K562 (cell line): ENCODE measurements at regions not wholly inside any gene's neighbourhood (a gene's known extent, or its start where the extent isn't known, plus 50 kb on each side); places are given as distances from the start of the nearest gene placed in this dataset.

Experiments used
- ATAC-seq: fragments of 200-7000 bp; cut with Tn5 transposase; 3 replicates; pipeline ENCODE4 v1.9.1; 2020; ENCODE audit warnings: moderate library complexity
- BruUV-seq: library from RNA; stranded (reverse); fragments of 400-500 nt; replicated peaks from 2 replicates; lab custom pipeline; 2021; lab: Mats Ljungman, UMichigan
- CTCF ChIA-PET: fragments of 300-600 bp; formaldehyde crosslinking; extraction: SDS; loops from one replicate; lab custom pipeline; 2021; ENCODE audit warnings: low intra/inter-chr PET ratio; lab: Yijun Ruan, JAX
- POLR2A ChIA-PET: fragments of 300-600, 350-650 bp; sonication (Branson Sonifier 250); formaldehyde crosslinking; extraction: SDS; loops from one replicate; lab custom pipeline; 2021; ENCODE audit warnings: antibody characterized with exemption, inconsistent platforms; lab: Yijun Ruan, JAX
- DNase-seq, 4 experiments: peaks; one replicate each; pipeline versions ENCODE4 v3.0.0 to v3.0.0-alpha.2; 2011 to 2018; ENCODE audit warnings: low spot score in 3 of 4, mixed read lengths in 3 of 4; ENCODE audit errors: extremely low read depth in 1 of 4
- FAIRE-seq: peaks from 2 replicates; lab custom pipeline; 2011; peaks lifted over from hg19 to GRCh38; lab: Jason Lieb, UNC
- H2AFZ ChIP-seq: 2 replicates; pipeline ENCODE4 v1.6.0; 2011; ENCODE audit warnings: low read depth, low read length, control low read depth, inconsistent platforms
- H3K27ac ChIP-seq: fragments of 200-600 bp; 3 replicates; pipeline ENCODE4 v1.8.0; 2011; ENCODE audit warnings: low read depth, mild to moderate bottlenecking, control low read depth, inconsistent platforms, low read length, moderate library complexity, mixed read lengths; ENCODE audit errors: extremely low read depth
- H3K27me3 ChIP-seq, 2 experiments: fragments of 300-600 bp in 1 of 2; 2 replicates in 1 of 2; 3 replicates in 1 of 2; pipeline versions ENCODE4 v1.6.0 to v1.8.0; 2011; ENCODE audit warnings: inconsistent platforms in 2 of 2, low read length in 2 of 2, mild to moderate bottlenecking in 1 of 2, mixed read lengths in 1 of 2, moderate library complexity in 1 of 2; ENCODE audit not compliant: control insufficient read depth in 2 of 2, insufficient read depth in 2 of 2
- H3K36me3 ChIP-seq: fragments of 300-600 bp; 3 replicates; pipeline ENCODE4 v1.8.0; 2011; ENCODE audit warnings: mild to moderate bottlenecking, low read length, inconsistent platforms; ENCODE audit not compliant: control insufficient read depth, insufficient read depth
- H3K4me1 ChIP-seq, 2 experiments: fragments of 200-600 bp in 1 of 2; replicated peaks in 1 of 2; 2 replicates in 1 of 2; 3 replicates in 1 of 2; pipeline versions ENCODE4 v1.5.1 to v1.8.0; 2011; ENCODE audit warnings: inconsistent platforms in 2 of 2, low read length in 2 of 2, mild to moderate bottlenecking in 1 of 2, mixed read lengths in 1 of 2, moderate library complexity in 1 of 2; ENCODE audit not compliant: control insufficient read depth in 2 of 2, insufficient read depth in 2 of 2
- H3K4me2 ChIP-seq: 2 replicates; pipeline ENCODE4 v1.6.1; 2011; ENCODE audit warnings: low read length, control low read depth, inconsistent platforms, mixed read lengths; ENCODE audit not compliant: insufficient read depth
- H3K4me3 ChIP-seq: fragments of 200-600 bp; sonication (generic), shearing (Covaris generic); 2 replicates; pipeline ENCODE4 v1.5.1; 2016; ENCODE audit warnings: control low read depth, inconsistent platforms
- H3K79me2 ChIP-seq: fragments of 200-600 bp; 3 replicates; pipeline ENCODE4 v1.8.0; 2011; ENCODE audit warnings: low read length, inconsistent platforms; ENCODE audit not compliant: control insufficient read depth, insufficient read depth
- H3K9ac ChIP-seq, 2 experiments: 2 replicates each; pipeline versions ENCODE4 v1.6.0 to v1.6.1; 2011; ENCODE audit warnings: low read depth in 2 of 2, low read length in 2 of 2, control low read depth in 1 of 2, inconsistent platforms in 1 of 2, mild to moderate bottlenecking in 1 of 2, mixed read lengths in 1 of 2; ENCODE audit not compliant: insufficient read depth in 1 of 2
- H3K9me1 ChIP-seq: one replicate; pipeline ENCODE4 v1.6.0; 2011; ENCODE audit warnings: inconsistent platforms, mild to moderate bottlenecking, low read length, moderate library complexity; ENCODE audit not compliant: control insufficient read depth, insufficient read depth
- H3K9me3 ChIP-seq: replicated peaks from 2 replicates; pipeline ENCODE4 v1.5.1; 2011; ENCODE audit warnings: low read depth, low read length, inconsistent platforms; ENCODE audit not compliant: control insufficient read depth, insufficient read depth
- H4K20me1 ChIP-seq: replicated peaks from 2 replicates; pipeline ENCODE4 v1.6.1; 2011; ENCODE audit warnings: low read length, inconsistent platforms, mixed read lengths; ENCODE audit not compliant: control insufficient read depth, insufficient read depth
- ASH1L ChIP-seq: fragments of 450-650 bp; IDR thresholded peaks from 2 replicates; pipeline ENCODE4 v1.6.1; 2018; ENCODE audit warnings: borderline replicate concordance, mild to moderate bottlenecking, low read depth; ENCODE audit not compliant: partially characterized antibody
- ELF4 ChIP-seq: fragments of 450-650 bp; formaldehyde crosslinking; IDR thresholded peaks from 2 replicates; pipeline ENCODE4 v1.4.0; 2022; ENCODE audit warnings: missing genetic modification characterization
- ESRRB ChIP-seq: fragments of 250-450 bp; sonication (Bioruptor Pico); IDR thresholded peaks from 2 replicates; pipeline ENCODE4 v1.5.0; 2020; ENCODE audit warnings: mild to moderate bottlenecking, moderate library complexity, borderline replicate concordance
- HDAC3 ChIP-seq: fragments of 450-650 bp; IDR thresholded peaks from 2 replicates; pipeline ENCODE4 v1.6.1; 2018; ENCODE audit warnings: borderline replicate concordance, mild to moderate bottlenecking, moderate library complexity; ENCODE audit not compliant: partially characterized antibody
- JUNB ChIP-seq: fragments of 450-650 bp; formaldehyde crosslinking; conservative IDR thresholded peaks from 2 replicates; pipeline ENCODE4 v1.4.0; 2020; ENCODE audit warnings: mild to moderate bottlenecking
- PCBP2 ChIP-seq: fragments of 200-400 bp; formaldehyde crosslinking; IDR thresholded peaks from 2 replicates; pipeline ENCODE4 v1.6.1; 2018; ENCODE audit warnings: low read length, low read depth, mild to moderate bottlenecking, moderate library complexity; ENCODE audit not compliant: poor library complexity, severe bottlenecking
- ZNF780A ChIP-seq: fragments of 250-450 bp; sonication (Bioruptor Pico); IDR thresholded peaks from 2 replicates; pipeline ENCODE4 v1.5.0; 2021; ENCODE audit warnings: mild to moderate bottlenecking
- WGBS: fragments of 100-300 bp; shearing (Covaris generic); methylation state at CpG from one replicate; pipeline ENCODE4 v1.1.6; 2016; ENCODE audit warnings: low coverage, mixed read lengths; ENCODE audit not compliant: insufficient coverage; ENCODE audit errors: missing lambda C conversion rate; 5-methylcytosine and 5-hydroxymethylcytosine counted together
- in situ Hi-C: fragments of 300-500 bp; cut with MboI; formaldehyde crosslinking; loops from 4 replicates; pipeline ENCODE4 v1.15.0; 2018; ENCODE audit warnings: inconsistent platforms, mixed read lengths
- intact Hi-C: fragments of 100-400 bp; cut with micrococcal nuclease; formaldehyde crosslinking; loops from 2 replicates; pipeline ENCODE4 v1.14.2; 2022
- TF ChIP-seq, protein P1 (sequence below), 2 experiments: fragments of 450-650 bp; IDR thresholded peaks; 2 replicates each; pipeline ENCODE4 v1.6.1; 2016; ENCODE audit warnings: mild to moderate bottlenecking in 2 of 2, borderline replicate concordance in 1 of 2, low read depth in 1 of 2, moderate library complexity in 1 of 2

DNA sequence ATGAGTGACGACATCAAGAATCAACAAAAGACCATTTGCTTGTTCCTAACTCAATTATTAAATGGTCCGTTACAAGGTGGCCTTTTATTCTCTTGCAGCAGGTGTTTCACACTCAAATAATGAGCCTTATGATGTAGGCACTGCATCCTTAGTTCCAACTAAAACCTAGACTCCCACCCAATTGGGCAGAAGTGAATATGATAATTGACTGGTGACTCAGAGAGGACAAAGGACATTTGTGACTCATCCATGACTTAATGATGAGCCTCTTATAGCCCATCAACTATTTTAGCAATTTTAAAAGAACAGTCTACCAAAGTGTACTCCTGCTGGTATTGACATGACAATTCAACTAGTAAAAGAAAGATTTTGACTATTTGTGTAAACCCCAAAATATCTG is 1027.8 kb upstream of the PHF14 start:
- Histone ChIP-seq H3K36me3 (no peaks in the 10 kb centered on the region), H3K79me2 (no peaks in the 10 kb centered on the region), H3K4me1 (no peaks in the 10 kb centered on the region), H3K27me3 (no peaks in the 10 kb centered on the region), H4K20me1 (no peaks in the 10 kb centered on the region), H3K9me1 (no peaks in the 10 kb centered on the region), H2AFZ (no peak overlapping the region), H3K9me3 (no peaks in the 10 kb centered on the region), H3K4me3 (no peak overlapping the region), H3K27ac (no peak overlapping the region), H3K4me2 (no peak overlapping the region), H3K9ac (no peak overlapping the region)
- no peak for DNase-seq
- 0% methylated on average over 2 of the region's 2 CpGs for WGBS
- BruUV-seq = no TSS peak
- POLR2A ChIA-PET = no interaction called here
- intact Hi-C loops (no loop called here), in situ Hi-C loops (no loop called here)
- no peak for ATAC-seq
- FAIRE-seq = no peak
- CTCF ChIA-PET = no interaction called here
- TF ChIP-seq ELF4 (CRISPR knock-in tag) = no peak
- TF ChIP-seq ASH1L = no peak
- TF ChIP-seq JUNB (CRISPR knock-in tag) = no peak
- no peak for TF ChIP-seq HDAC3

DNA sequence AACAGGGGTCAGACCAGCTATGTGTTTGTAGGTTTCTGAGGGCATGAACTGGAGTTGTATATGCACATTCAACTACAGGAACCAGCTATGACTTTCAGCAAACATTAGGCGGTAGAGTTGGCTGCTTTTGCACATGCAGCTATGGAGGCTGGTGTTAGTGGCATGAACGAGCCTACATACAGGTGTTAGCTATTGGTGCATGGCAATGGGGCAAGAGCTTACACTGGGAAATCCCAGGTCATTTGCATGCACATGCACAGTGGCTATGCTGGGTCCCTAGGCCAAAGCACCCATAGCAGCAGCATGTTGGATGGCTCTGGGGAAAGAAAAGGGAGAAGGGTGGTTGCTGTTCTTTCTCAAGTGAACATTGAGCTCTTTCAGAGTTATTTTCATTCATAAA is 1018.5 kb upstream of the PHF14 start:
- FAIRE-seq = no peak
- H3K9me1 ChIP-seq = no peaks in the 10 kb centered on the region
- no TSS peak for BruUV-seq
- no peaks in the 10 kb centered on the region for H4K20me1 ChIP-seq
- WGBS = 0% methylated on average over 2 of the region's 2 CpGs
- no peak overlapping the region for H3K27ac ChIP-seq
- DNase-seq = no peak
- ChIA-PET CTCF (no interaction called here), POLR2A (no interaction called here)
- no peaks in the 10 kb centered on the region for H3K79me2 ChIP-seq
- no peak overlapping the region for H3K4me2 ChIP-seq
- intact Hi-C loops = no loop called here
- in situ Hi-C loops = no loop called here
- no peaks in the 10 kb centered on the region for H3K9me3 ChIP-seq
- no peak for ATAC-seq
- H2AFZ ChIP-seq = no peak overlapping the region
- no peak overlapping the region for H3K4me3 ChIP-seq
- H3K4me1 ChIP-seq = no peaks in the 10 kb centered on the region; a peak in 1 of 5 replicates
- no peaks in the 10 kb centered on the region for H3K36me3 ChIP-seq
- H3K9ac ChIP-seq = no peak overlapping the region
- H3K27me3 ChIP-seq = no peaks in the 10 kb centered on the region
- TF ChIP-seq PCBP2 (no peak), ZNF780A (no peak), ESRRB (CRISPR knock-in tag) (no peak)
- TF ChIP-seq, protein P1, sequence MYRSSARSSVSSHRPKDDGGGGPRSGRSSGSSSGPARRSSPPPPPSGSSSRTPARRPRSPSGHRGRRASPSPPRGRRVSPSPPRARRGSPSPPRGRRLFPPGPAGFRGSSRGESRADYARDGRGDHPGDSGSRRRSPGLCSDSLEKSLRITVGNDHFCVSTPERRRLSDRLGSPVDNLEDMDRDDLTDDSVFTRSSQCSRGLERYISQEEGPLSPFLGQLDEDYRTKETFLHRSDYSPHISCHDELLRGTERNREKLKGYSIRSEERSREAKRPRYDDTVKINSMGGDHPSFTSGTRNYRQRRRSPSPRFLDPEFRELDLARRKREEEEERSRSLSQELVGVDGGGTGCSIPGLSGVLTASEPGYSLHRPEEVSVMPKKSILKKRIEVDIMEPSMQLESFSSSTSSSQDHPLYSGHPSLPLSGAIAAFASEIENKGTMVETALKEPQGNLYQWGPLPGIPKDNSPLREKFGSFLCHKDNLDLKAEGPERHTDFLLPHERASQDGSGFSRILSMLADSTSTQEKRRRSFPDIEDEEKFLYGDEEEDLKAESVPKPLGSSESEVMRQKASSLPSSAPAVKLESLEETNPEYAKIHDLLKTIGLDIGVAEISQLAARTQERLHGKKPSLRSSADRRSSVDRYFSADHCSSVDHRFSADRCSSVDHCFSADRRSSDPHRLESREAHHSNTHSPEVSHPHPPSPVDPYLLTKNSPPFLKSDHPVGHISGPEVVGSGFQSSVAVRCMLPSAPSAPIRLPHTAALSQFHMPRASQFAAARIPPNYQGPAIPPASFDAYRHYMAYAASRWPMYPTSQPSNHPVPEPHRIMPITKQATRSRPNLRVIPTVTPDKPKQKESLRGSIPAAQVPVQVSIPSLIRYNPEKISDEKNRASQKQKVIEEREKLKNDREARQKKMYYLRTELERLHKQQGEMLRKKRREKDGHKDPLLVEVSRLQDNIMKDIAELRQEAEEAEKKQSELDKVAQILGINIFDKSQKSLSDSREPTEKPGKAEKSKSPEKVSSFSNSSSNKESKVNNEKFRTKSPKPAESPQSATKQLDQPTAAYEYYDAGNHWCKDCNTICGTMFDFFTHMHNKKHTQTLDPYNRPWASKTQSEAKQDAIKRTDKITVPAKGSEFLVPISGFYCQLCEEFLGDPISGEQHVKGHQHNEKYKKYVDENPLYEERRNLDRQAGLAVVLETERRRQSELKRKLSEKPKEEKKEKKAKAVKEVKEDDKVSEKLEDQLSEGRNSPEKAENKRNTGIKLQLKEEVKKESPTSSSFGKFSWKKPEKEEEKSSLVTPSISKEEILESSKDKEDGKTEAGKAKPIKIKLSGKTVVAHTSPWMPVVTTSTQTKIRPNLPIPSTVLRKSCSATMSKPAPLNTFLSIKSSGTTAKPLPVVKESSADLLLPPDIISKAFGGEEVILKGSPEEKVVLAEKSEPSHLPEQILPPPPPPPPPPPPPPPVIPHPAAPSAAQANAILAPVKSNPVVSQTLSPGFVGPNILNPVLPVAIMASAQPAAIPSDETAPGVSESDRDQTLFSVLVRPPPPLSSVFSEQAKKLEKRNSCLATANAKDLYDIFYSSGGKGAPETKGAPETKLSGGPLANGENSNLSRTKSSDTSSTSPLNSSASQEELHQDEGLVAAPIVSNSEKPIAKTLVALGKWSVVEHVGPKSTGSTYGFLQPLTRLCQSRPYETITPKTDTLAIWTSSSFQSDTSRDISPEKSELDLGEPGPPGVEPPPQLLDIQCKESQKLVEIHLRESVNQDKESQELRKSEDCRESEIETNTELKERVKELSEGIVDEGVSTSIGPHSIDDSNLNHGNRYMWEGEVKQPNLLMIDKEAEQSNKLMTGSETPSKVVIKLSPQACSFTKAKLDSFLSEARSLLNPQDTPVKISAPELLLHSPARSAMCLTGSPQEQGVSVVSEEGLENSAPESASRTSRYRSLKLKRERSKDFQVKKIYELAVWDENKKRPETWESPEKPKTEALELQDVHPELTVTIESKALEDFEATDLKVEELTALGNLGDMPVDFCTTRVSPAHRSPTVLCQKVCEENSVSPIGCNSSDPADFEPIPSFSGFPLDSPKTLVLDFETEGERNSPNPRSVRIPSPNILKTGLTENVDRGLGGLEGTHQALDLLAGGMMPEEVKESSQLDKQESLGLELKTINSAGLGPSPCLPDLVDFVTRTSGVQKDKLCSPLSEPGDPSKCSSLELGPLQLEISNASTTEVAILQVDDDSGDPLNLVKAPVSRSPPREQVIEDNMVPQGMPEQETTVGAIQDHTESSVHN (IDR thresholded peaks at IDR 0.05; ENCODE audit: borderline replicate concordance in 1 of 2, low read depth in 1 of 2) = no peak
